KMS-11 (cell line): ENCODE measurements at regions not wholly inside any gene's neighbourhood (a gene's known extent, or its start where the extent isn't known, plus 50 kb on each side); places are given as distances from the start of the nearest gene placed in this dataset.

Experiments
- H2AFZ ChIP-seq: fragments of 200-600 bp; sonication (generic); 2 replicates; pipeline ENCODE4 v1.6.1; 2016; ENCODE audit warnings: antibody characterized with exemption, mixed run types, low read depth
- H3K27ac ChIP-seq: fragments of 200-600 bp; sonication (generic); 2 replicates; pipeline ENCODE4 v1.6.1; 2016; ENCODE audit warnings: mild to moderate bottlenecking, mixed run types
- H3K27me3 ChIP-seq: fragments of 200-600 bp; sonication (generic); 2 replicates; pipeline ENCODE4 v1.6.1; 2017; ENCODE audit warnings: mild to moderate bottlenecking, low read depth, mixed run types, moderate library complexity; ENCODE audit not compliant: insufficient read depth
- H3K36me3 ChIP-seq: fragments of 200-600 bp; sonication (generic); 2 replicates; pipeline ENCODE4 v1.6.1; 2017; ENCODE audit warnings: mild to moderate bottlenecking, mixed run types; ENCODE audit not compliant: insufficient read depth
- H3K4me1 ChIP-seq: fragments of 200-600 bp; sonication (generic); 2 replicates; pipeline ENCODE4 v1.6.1; 2016; ENCODE audit warnings: mild to moderate bottlenecking, low read depth, mixed run types; ENCODE audit not compliant: poor library complexity, severe bottlenecking
- H3K4me2 ChIP-seq: fragments of 200-600 bp; sonication (generic); 2 replicates; pipeline ENCODE4 v1.7.0; 2016; ENCODE audit warnings: mild to moderate bottlenecking, mixed run types
- H3K4me3 ChIP-seq: fragments of 200-600 bp; sonication (generic); IDR thresholded peaks from 2 replicates; pipeline ENCODE4 v1.6.1; 2017; ENCODE audit warnings: low read depth, low read length, mixed read lengths; ENCODE audit not compliant: insufficient read depth
- H3K79me2 ChIP-seq: fragments of 200-600 bp; sonication (generic); 2 replicates; pipeline ENCODE4 v1.6.1; 2016; ENCODE audit warnings: low read depth, mixed run types; ENCODE audit not compliant: insufficient read depth
- H3K9ac ChIP-seq: fragments of 200-600 bp; sonication (generic); 2 replicates; pipeline ENCODE4 v1.6.1; 2016; ENCODE audit warnings: mild to moderate bottlenecking, mixed run types
- H4K20me1 ChIP-seq: fragments of 200-600 bp; sonication (generic); 2 replicates; pipeline ENCODE4 v1.6.1; 2016; ENCODE audit warnings: mild to moderate bottlenecking, mixed run types; ENCODE audit not compliant: insufficient read depth
- TF ChIP-seq, protein P1 (sequence below): fragments of 200-600 bp; sonication (generic); conservative IDR thresholded peaks from 2 replicates; pipeline ENCODE4 v1.6.1; 2017; ENCODE audit warnings: low read depth, mild to moderate bottlenecking, antibody characterized with exemption, low read length, moderate library complexity, mixed read lengths

DNA sequence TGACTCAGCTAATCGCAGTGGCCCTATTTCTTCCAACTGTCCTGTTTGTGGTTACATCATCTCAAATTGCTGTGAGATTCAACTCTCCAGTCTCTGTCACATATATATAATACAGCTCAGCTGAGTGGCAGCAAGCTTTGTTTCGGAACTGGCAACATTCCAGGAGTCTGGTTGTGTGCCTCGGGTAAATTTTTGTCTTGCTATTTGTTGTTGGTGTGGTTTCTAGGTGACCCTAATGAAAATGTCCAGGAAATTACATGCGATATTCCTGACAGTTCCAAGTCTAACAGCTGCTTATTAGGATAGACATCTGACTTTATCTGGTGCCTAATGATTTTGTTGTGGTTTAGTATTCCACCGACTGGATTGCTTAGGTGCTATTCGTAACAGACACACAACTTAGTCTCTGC is 581.8 kb downstream of the CD109 start:
- H3K4me1 ChIP-seq: no peaks in the 10 kb centered on the region
- no peaks in the 10 kb centered on the region for H4K20me1 ChIP-seq
- no peak overlapping the region for H3K27ac ChIP-seq
- H2AFZ ChIP-seq: no peak overlapping the region
- H3K36me3 ChIP-seq: no peaks in the 10 kb centered on the region
- H3K79me2 ChIP-seq: no peaks in the 10 kb centered on the region
- H3K9ac ChIP-seq: no peak overlapping the region
- H3K4me2 ChIP-seq: no peak overlapping the region
- H3K4me3 ChIP-seq: no peak overlapping the region
- no peaks in the 10 kb centered on the region for H3K27me3 ChIP-seq
- TF ChIP-seq, protein P1, sequence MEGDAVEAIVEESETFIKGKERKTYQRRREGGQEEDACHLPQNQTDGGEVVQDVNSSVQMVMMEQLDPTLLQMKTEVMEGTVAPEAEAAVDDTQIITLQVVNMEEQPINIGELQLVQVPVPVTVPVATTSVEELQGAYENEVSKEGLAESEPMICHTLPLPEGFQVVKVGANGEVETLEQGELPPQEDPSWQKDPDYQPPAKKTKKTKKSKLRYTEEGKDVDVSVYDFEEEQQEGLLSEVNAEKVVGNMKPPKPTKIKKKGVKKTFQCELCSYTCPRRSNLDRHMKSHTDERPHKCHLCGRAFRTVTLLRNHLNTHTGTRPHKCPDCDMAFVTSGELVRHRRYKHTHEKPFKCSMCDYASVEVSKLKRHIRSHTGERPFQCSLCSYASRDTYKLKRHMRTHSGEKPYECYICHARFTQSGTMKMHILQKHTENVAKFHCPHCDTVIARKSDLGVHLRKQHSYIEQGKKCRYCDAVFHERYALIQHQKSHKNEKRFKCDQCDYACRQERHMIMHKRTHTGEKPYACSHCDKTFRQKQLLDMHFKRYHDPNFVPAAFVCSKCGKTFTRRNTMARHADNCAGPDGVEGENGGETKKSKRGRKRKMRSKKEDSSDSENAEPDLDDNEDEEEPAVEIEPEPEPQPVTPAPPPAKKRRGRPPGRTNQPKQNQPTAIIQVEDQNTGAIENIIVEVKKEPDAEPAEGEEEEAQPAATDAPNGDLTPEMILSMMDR: no peak

DNA sequence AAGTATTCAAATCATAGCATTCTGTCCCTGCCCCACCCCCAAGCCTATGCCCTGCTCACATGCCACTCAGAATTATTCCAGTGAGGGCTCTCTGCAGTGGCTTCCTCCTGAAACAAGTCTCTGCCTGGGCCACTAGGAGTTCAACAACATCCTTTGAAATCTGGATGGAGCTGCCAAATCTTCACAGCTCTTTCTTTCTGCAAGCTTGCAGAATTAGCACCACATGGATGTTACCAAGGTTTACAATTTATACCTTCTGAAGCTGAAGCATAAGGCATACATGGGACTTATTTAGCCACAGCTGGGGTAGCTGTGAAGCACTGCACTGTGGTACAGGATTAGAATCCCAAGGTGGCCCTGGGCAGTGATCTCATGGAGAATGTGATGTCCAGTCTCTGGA is 577.5 kb downstream of the CD109 start:
- no peaks in the 10 kb centered on the region; the same call in 1 of the 2 replicates for H3K36me3 ChIP-seq
- H3K4me1 ChIP-seq: no peaks in the 10 kb centered on the region
- no peaks in the 10 kb centered on the region for H3K27me3 ChIP-seq
- no peaks in the 10 kb centered on the region for H3K79me2 ChIP-seq
- no peak overlapping the region for H2AFZ ChIP-seq
- no peak overlapping the region for H3K4me2 ChIP-seq
- H3K27ac ChIP-seq: no peak overlapping the region
- no peak overlapping the region for H3K4me3 ChIP-seq
- no peaks in the 10 kb centered on the region for H4K20me1 ChIP-seq
- H3K9ac ChIP-seq: no peak overlapping the region
- TF ChIP-seq, protein P1: no peak

DNA sequence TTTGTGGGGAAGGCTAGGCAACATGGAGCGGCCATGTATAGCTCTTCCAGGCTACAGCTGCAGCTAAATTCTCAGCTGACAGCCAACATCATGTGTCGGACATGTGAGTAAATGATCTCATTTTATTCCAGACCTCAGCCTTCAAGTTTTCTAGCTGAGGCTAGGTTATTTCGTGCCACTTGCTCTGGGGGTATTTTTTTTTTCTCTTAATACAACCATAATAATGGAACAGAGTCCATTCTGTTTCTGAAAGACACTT is 573.5 kb downstream of the CD109 start:
- H4K20me1 ChIP-seq: no peaks in the 10 kb centered on the region
- H3K27ac ChIP-seq: no peak overlapping the region
- TF ChIP-seq, protein P1: no peak
- no peaks in the 10 kb centered on the region for H3K4me1 ChIP-seq
- no peaks in the 10 kb centered on the region; the same call in 1 of the 2 replicates for H3K36me3 ChIP-seq
- no peak overlapping the region for H3K9ac ChIP-seq
- no peak overlapping the region for H3K4me3 ChIP-seq
- no peak overlapping the region for H2AFZ ChIP-seq
- H3K79me2 ChIP-seq: no peaks in the 10 kb centered on the region
- no peaks in the 10 kb centered on the region for H3K27me3 ChIP-seq
- no peak overlapping the region for H3K4me2 ChIP-seq

DNA sequence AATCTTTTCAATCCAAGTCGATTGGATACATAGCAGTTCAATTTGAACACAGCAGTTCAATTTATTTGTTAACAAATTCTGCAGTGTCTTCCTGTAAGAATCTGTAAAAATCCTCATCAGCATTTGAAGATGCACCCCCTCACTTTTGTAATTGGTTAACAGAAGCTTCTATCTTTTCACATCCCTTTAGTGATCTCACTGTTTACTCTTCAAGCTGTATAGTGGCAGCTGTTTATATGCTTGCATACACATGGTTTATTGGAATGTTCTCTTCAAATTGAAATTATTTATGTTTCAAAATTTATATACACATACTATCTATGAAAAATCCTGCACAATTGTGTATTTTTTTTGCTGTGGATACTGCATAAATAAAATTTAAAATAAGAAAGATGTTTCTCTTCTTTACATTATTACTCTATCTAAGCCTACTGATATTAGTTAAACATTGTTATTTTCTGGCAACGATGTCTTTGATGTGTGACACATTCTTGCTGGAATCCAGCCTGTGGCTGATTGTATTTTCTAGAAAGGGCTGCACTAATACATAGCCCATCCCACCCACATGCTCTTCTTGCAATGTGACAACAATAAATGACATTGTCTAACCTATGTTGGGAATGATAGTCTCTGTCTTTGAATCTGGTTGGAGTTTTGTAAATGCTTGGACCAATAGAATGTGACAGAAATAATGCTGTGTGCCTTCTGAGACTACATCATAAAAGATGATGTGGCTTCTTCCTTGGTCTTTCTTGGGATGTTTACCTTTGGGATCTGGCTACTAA is 573.0 kb downstream of the CD109 start:
- no peaks in the 10 kb centered on the region; the same call in 1 of the 2 replicates for H3K36me3 ChIP-seq
- TF ChIP-seq, protein P1: no peak
- no peaks in the 10 kb centered on the region for H3K27me3 ChIP-seq
- H2AFZ ChIP-seq: no peak overlapping the region
- no peak overlapping the region for H3K4me2 ChIP-seq
- no peak overlapping the region for H3K4me3 ChIP-seq
- H3K27ac ChIP-seq: no peak overlapping the region
- no peaks in the 10 kb centered on the region for H3K4me1 ChIP-seq
- H3K79me2 ChIP-seq: no peaks in the 10 kb centered on the region
- H4K20me1 ChIP-seq: no peaks in the 10 kb centered on the region
- H3K9ac ChIP-seq: no peak overlapping the region
